GM04503 (cell line): ENCODE measurements at regions not wholly inside any gene's neighbourhood (a gene's known extent, or its start where the extent isn't known, plus 50 kb on each side); places are given as distances from the start of the nearest gene placed in this dataset.

ENCODE experiments used
- DNase-seq: peaks from one replicate; pipeline ENCODE4 v3.0.0-alpha.2; 2012; ENCODE audit warnings: low read depth

DNA sequence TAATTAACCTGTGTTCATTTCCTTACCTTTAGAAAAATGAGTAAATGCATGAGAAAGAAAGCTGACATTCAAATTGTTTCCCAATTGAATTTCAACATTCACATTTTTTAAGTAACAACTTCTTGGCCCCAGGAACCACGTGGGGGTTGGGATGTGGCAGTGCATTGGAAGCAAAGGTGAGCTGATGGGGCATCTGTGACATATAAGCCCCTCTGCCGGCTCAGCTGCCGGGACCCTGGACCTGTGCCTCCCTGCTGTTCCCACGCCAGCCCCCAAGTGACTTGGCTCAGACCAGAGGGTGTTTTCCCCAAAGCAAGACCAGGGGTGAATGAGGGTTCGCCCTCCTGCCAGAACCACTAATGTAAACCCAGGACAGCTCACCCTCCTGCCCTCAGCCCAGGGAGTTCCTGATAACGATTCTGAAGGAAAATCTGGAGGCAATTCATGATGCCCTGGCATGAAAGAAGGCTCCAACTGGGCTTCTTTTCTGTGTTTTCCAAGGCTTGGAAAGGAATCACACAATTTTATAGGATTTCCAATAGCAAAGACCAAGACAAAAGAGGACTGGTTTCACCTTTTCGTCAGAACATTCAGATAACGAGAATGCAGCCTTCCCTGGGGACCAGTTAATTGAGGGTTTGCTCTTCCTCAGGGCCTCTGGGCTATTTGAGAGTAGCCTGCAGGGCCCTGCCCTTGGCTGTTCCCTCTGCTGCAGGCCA lies 193.2 kb upstream of the TWIST2 start:
- DNase-seq = no peak

DNA sequence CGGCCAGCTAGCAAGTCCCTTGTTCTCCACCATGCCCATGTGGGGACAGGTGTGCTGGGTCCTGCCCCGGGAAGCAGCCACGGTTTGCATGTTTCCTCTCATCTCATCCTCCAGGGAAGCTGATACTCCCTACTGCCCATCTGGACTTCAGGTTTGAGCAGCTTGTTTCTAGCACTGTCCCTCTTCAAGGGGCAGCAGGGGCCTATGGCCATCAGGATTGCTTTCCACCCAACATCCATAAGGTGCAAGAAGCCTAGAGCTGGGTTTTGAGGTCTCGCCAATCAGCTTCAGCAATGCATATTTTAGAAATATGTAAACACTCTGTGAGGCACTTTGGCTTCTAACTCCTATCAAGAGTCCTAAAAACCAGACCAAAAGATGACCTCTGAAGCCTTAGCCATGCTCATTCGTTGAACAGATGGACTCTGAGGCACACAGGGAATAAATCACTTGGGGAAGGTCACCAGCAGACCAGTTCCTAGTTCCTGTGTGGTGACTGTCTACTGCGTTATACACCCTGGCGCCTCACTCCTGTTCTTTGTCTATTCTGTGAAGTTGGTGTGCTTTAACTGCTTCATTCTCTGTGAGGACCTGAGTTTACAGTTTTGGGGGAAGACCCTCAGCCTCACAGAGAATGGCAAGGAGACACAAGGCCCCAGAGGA lies 192.6 kb upstream of the TWIST2 start:
- peak; percentile 46 for DNase-seq

DNA sequence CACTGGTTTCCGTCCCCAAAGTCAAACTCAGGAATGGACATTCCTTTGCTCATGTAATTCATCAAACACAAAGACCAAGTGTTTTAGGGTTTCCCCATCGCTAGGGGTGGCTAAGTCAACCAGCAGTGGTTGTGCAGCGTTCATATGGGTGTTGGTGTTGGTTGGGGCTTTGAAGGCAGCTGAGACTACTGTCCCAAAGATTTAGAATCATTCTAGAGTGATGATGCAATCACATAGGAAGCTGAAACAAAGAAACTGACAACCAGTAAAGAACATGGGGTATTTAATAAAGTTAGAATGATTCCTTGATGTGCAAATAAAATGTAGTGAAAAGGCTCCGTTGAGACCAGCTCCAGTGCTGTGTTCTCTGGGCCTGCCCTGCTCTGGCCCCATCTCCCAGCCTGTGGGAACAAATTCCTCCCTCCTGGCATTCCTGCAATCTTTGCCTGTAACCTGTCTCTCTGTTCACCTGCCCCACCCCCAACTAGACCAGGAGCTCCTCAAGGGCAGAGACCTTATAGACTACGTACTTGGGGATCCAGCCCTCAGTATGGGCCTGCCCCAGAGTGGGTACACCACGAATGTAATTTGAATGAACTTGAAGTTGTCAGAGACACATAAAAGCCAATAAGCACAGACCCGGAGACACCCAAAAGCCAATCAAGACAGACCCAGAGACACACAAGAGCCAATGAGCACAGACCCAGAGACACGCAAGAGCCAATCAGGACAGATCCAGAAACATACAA lies 191.7 kb upstream of the TWIST2 start:
- no peak for DNase-seq

DNA sequence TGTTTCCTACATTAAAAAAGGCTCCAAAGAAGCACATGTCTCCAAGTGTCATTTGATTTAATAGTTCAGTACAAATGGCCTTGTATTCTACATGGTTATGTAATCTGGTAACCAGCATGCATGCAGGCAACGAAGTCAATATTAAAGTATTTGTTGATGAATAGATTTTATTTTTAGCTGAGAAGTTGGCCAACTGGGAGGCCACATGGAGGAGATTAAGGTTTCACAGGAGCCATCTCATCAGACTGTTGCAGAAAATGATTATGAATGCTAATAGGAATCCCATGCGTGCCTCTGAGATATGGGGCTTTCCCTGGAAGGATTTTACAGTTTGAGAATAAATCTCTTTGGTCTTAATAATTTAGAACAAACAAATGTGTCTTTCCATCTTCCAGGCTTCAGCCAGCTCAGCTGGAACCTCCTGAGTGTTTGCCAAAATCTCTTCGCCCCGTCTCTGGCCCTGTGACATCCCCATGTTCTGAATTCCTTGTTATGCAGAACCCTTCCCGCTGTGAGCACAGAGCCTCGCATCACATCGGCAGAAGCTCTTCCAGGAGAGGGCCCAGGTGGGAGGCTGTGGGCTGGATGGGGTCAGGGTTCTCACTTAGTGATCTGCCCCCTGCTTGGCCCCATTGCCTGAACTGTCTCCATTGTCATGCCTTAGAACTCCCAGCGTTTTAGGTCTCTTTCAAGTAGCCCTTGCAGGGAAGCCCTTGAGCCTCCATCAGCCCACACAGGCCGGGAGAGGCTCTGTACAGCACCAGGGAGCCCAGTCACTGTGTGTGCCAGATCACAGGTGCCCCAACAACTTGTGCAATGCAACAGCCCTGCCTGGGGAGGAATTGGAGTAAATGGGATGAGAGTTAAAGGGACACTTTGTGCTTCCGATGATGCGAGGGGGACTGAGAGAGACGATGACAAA lies 190.5 kb upstream of the TWIST2 start:
- DNase-seq = peak; percentile 86

DNA sequence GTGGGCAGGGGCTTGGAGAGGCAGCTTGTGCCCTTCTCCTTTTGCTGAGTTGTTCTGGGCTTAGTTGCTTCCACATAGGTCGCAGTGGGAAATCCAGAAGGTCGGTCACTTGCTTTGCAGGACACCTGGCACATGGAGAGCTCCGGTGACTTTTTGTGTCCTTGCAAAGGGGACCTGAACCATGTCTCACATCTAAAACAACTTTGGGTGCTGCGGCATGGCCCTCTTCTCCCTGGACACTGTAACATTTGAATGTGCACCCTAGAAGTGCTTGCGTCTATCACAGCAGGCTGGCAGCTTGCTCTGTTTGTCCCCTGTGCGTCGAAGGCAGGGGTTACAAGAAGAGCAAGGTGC lies 189.9 kb upstream of the TWIST2 start:
- no peak for DNase-seq

DNA sequence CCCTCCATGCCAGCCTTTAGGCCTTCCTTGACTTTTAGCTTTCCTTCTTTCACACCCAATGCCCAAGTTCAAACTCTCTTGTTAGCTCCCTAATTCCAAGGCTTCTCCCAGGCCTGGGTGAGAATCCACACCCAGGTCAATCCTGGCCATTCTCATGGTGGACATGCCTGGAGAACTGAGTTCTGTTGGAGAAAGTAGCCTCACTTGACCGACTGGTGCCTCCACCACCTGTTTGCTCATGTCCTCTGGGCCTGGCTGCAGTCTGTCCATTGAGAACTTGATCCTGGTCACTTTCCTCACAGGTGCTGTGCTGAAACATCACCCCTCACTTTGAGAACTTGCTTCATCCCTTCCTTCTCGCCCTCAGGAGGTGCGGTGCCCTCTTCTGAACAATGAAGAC lies 189.1 kb upstream of the TWIST2 start:
- DNase-seq = no peak

DNA sequence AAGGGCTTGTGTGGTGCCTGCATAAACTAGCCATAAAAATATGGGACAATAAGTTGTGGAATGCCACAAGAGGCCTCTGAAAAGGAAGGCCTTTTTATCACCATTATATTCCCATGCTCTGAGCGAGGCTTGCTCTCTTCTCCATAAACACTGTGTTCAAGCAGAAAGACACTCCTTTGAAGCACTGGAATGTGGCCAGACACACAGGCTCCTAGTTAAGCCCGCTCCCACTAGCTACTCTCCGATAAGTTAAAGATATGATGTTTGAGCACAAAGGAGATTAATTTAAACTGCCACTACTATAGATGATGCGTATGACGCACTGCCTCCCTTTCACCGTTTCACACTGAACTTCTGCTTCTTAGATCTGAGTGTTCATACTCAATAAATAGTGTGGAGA lies 188.7 kb upstream of the TWIST2 start:
- DNase-seq = no peak

DNA sequence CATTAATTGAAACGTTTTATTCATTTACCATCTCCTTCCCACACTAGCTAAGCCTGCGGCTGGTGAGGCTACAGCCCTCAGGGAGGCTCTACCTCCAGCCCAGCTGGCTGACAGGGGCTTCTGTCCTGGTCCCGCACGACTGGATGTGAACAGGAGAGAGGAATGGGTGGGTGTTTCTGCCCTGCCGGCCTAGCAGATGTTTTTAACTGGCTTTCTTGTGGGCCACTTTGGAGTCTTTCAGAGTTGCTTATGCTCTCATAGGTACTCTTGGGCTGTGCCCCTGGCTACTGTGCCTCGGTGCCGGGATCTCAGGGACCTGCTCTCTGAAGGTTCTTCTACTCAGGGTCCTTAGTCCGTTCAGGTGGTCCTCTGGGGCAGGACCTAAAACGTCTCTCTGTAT lies 184.3 kb upstream of the TWIST2 start:
- DNase-seq = no peak

- DNase-seq = no peak
Measured at GRCh38 chr2:238665919-238666318, 182.0 kb upstream of the TWIST2 start.

DNA sequence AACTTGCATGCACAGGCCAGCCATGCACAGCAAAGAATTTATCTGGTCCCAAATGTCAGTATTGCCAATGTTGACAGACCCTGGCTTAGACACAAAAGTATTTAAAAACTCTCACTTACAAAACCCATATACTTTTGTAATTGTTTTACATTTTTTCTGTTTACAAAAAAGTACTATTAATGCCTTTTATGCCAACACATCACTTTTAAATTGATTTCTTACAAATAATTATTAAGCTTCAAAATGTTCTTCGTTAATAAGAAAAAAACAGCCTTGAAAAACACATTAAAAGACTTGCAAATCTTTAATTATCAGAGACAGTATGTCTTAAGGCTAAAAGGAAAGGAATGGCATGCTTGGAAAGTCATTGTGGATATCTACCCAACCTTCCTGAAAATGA lies 181.3 kb upstream of the TWIST2 start:
- DNase-seq = no peak

DNA sequence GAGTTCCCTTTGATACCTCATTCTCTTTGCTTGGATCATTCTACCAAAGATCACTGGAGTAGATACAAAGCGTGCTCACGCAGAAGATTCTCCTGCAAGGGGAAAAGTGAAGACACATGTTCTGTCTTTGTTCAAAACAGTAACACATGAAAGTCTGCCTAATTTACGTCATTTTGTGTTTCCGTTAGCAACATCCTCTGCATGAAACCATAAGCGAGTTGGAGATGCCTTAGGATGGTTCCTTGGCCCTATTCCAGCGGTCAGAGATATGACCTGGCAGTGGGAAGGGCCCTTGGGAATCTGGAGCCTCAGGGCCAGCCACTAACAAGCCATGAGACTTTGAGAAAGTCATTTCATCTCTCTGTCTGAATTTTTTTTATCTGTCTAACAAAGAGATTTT lies 180.9 kb upstream of the TWIST2 start:
- peak; percentile 66 for DNase-seq

DNA sequence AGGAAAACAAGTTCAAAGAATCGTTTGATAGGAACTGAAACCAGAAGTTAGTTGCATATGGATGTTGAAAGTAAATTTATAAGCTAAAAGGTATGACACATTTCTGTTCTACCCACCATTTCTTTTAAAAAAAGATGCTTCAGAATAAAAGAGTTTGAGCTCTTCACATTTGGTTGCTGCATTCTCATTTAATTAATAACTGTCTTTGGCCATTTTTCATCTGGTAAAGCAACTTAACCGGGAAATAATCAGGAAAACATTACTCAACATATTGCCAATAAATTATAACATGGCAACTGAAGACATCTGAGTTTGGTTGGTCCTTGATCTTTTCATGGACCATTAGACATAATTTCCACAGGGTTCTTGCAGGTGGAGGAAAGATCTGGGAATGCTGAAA lies 180.2 kb upstream of the TWIST2 start:
- no peak for DNase-seq

- no peak for DNase-seq
Measured at GRCh38 chr2:238668426-238668825, 179.5 kb upstream of the TWIST2 start.

DNA sequence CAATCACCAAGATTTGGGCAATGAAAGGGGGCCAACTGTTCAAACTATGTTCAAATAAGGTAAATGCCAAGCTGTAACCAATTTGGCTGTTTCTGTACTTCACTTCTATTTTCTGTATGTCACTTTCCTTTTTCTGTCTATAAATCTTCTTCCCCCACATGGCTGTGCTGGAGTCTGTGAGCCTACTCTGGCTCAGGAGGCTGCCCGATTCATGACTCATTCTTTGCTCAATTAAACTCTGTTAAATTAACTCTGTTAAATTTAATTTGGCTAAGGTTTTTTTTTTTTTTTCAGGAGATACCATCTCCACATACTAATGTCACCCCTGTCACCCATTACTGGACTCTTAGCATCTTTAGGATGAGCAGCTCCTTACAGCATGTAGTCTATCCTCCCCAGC lies 178.8 kb upstream of the TWIST2 start:
- DNase-seq = no peak

GRCh38 chr2:238669581-238670080 lies 178.3 kb upstream of the TWIST2 start:
- no peak for DNase-seq

DNA sequence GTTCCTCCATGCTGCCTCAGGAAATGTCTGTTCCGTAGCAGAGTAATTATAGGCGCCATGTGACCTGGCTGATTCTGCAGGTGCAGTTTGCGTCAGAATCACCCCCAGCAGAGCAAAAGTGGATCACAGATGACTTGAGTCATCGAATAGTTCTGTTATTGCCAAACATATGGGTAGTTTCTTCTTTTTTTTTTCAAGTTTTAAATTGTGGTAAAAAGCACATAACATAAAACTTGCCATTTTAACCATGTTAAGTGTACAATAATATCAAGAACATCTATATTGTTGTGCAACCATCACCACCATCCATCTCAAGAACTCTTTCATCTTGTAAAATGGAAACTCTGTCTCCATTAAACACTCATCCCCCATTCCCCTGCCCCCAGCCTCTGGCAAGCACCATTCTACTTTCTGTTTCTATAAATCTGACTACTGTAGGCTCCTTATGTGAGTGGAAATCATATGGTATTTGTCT lies 177.7 kb upstream of the TWIST2 start:
- DNase-seq = no peak

GRCh38 chr2:238682536-238682935 lies 165.3 kb upstream of the TWIST2 start:
- no peak for DNase-seq

GRCh38 chr2:238684362-238685326 lies 163.2 kb upstream of the TWIST2 start:
- DNase-seq = peak; percentile 100

- DNase-seq = no peak
Measured at GRCh38 chr2:238685327-238685709, 162.6 kb upstream of the TWIST2 start.

DNA sequence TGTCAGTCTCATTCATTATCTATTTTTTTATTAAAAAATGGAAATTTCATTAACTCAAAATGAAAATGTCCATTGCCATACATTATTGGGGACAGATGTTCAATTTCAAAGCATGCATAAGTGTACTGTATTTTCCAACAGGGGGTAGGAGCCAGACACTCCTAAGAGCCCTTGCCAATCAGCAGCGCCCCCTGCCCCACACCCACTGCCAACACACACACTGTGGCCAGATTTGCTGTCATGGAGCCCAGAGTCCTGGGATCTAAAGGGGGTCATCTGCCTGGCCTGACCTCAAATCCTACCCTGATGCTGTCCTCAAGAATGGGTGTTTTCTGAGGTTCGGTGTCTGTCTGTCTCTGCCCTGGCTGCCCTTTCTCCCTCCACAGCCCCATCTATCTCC lies 162.2 kb upstream of the TWIST2 start:
- DNase-seq = no peak

DNA sequence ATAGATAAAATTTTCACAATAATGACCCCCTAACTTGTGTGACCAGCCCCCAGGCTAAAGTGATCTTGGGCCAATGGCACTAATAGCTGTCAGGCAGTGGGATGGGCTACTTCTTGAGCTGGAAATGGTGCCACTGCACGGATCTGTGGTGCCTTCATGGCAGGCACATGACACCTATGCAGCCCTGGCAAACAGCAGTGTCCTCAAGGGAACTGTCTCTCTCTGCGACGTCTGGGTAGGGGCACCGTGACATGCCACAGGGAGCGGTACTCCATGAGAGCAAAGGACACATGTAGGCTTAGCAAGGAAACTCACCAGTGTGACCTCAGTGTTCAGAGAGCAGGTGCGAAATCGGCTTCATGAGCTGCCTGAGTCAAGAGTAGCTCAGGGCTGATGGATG lies 161.7 kb upstream of the TWIST2 start:
- no peak for DNase-seq
